Fibroblast of mammary gland (primary cell): ENCODE measurements at regions not wholly inside any gene's neighbourhood (a gene's known extent, or its start where the extent isn't known, plus 50 kb on each side); places are given as distances from the start of the nearest gene placed in this dataset.

Experiments
- DNase-seq: peaks from one replicate; pipeline ENCODE4 v3.0.0-alpha.2; 2010; ENCODE audit warnings: low read depth
- H3K4me3 ChIP-seq: 2 replicates; pipeline ENCODE4 v1.5.1; 2011; ENCODE audit warnings: low read depth, mild to moderate bottlenecking, low read length, moderate library complexity; ENCODE audit not compliant: control insufficient read depth
- TF ChIP-seq, protein P1 (sequence below): conservative IDR thresholded peaks from 2 replicates; pipeline ENCODE4 v1.5.1; 2011; ENCODE audit warnings: low read depth, low read length, inconsistent platforms; ENCODE audit not compliant: control insufficient read depth, insufficient read depth

DNA sequence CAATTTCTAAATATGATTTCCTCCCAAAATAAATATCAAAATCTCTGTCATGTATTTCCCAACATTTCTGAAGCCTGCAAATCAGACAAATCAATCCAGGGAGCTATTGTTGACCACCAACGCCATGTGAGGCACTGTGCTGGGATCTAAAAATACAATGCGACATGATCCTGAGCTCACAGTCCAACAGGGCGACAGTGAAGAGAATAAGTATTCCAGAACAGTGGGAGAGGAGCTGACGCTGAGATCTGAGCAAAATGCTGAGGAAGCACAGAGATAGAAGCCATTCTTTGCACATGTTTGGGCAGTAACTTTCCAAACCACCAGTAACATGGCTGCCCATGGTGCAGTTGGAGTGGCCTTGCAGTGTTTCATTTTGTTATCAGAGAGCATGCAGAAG, 412.5 kb downstream of the LRATD1 start:
- H3K4me3 ChIP-seq = no peak overlapping the region
- TF ChIP-seq, protein P1, sequence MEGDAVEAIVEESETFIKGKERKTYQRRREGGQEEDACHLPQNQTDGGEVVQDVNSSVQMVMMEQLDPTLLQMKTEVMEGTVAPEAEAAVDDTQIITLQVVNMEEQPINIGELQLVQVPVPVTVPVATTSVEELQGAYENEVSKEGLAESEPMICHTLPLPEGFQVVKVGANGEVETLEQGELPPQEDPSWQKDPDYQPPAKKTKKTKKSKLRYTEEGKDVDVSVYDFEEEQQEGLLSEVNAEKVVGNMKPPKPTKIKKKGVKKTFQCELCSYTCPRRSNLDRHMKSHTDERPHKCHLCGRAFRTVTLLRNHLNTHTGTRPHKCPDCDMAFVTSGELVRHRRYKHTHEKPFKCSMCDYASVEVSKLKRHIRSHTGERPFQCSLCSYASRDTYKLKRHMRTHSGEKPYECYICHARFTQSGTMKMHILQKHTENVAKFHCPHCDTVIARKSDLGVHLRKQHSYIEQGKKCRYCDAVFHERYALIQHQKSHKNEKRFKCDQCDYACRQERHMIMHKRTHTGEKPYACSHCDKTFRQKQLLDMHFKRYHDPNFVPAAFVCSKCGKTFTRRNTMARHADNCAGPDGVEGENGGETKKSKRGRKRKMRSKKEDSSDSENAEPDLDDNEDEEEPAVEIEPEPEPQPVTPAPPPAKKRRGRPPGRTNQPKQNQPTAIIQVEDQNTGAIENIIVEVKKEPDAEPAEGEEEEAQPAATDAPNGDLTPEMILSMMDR = no peak
- DNase-seq = no peak

DNA sequence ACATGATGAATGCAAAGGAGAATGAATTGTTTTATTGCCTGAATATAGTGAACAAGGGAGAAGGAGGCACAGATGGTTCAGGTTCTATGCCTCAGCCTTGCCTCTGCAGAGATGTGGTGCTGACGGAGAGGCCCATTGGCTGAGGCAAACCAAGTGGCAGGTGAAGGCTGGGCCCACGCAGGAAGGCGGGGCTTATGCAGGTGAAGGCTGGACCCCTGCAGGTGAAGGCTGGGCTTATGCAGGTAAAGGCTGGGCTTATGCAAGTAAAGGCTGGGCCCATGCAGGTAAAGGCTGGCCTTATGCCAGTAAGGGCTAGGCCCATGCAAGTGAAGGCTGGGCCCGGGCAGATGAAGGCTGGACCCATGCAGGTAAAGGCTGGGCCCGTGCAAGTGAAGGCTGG, 414.7 kb downstream of the LRATD1 start:
- TF ChIP-seq, protein P1 = no peak
- no peak for DNase-seq
- H3K4me3 ChIP-seq = no peak overlapping the region

- TF ChIP-seq, protein P1 = no peak
- DNase-seq = no peak
- H3K4me3 ChIP-seq = no peak overlapping the region
Observed at GRCh38 chr2:15048000-15048399, 415.5 kb downstream of the LRATD1 start.

- H3K4me3 ChIP-seq = no peak overlapping the region
- TF ChIP-seq, protein P1 = no peak
- DNase-seq = no peak
Observed at GRCh38 chr2:15049096-15049993, 416.8 kb downstream of the LRATD1 start.

DNA sequence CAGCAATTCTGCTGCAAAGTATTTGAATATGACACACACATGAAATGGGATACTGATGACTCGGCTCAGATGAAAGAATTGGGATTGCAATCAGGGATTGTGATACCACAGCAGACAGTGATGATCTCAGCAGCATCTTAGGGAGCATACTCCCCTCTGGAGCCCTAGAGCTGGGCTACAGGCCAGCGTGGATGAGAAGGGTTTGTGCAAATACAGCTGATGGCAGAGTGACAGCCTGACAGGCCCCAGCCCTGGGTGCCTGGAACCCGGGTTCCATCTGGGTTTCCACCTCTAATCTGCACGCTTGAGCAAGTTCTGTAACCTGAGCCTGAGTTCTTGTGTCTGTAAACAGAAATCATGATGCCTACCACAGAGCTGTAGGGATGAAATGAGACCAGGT, 418.0 kb downstream of the LRATD1 start:
- no peak overlapping the region for H3K4me3 ChIP-seq
- TF ChIP-seq, protein P1 = no peak
- peak; percentile 18 for DNase-seq

DNA sequence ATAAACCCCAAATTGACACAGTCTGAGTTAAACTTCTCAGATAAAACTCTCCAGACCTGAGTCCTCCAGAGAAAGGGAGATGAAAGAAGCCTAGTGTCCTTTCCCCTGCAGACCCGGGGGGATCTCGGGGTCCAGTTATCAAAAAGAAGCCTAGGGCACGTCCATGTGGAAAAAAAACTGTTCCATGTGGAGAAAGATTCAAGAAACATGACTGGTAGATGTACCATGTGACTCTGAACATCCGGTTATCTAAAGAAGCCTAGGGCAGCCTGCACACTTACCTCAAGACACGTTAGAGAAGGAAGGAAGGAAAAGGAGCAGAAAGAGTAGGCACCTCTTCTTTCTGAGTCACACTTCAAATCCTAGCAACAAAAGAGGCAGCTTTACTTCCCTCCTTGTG, 421.0 kb downstream of the LRATD1 start:
- TF ChIP-seq, protein P1 = no peak
- H3K4me3 ChIP-seq = no peak overlapping the region
- no peak for DNase-seq
